ENCODE measurements at regions not wholly inside any gene's neighbourhood (a gene's known extent, or its start where the extent isn't known, plus 50 kb on each side); places are given as distances from the start of the nearest gene placed in this dataset.

DNA sequence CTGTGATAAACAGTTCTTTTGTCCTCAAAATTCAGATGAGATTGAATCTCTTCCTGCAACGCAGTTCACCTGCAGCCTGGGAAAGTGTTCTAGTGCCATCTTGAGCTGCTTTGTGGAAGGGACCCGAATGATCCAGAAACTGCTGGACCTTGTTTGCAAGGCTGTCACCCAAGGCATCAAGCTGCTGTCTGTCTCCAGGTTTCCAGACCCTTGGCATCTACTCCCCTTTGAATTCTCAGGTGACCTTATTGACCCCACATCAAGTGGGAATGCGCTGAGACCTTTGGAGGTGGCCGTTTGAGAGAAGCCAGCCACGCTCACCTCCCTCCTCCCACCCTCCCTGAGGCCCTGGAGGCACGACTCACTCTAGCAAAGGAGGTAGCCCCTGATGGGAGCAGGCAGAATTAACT is 112.5 kb downstream of the EDN3 start:
- H3K4me3 Mint-ChIP-seq (ENCODE audit: unreplicated experiment) = no peak overlapping the region
- H3K27me3 Mint-ChIP-seq (ENCODE audit: unreplicated experiment) = no peaks in the 10 kb centered on the region
- H3K4me1 Mint-ChIP-seq (ENCODE audit: unreplicated experiment) = no peaks in the 10 kb centered on the region
- H3K36me3 Mint-ChIP-seq (ENCODE audit: low read depth, unreplicated experiment) = no peaks in the 10 kb centered on the region
- H3K27ac Mint-ChIP-seq (ENCODE audit: unreplicated experiment) = no peak overlapping the region
- TF ChIP-seq, protein P1, sequence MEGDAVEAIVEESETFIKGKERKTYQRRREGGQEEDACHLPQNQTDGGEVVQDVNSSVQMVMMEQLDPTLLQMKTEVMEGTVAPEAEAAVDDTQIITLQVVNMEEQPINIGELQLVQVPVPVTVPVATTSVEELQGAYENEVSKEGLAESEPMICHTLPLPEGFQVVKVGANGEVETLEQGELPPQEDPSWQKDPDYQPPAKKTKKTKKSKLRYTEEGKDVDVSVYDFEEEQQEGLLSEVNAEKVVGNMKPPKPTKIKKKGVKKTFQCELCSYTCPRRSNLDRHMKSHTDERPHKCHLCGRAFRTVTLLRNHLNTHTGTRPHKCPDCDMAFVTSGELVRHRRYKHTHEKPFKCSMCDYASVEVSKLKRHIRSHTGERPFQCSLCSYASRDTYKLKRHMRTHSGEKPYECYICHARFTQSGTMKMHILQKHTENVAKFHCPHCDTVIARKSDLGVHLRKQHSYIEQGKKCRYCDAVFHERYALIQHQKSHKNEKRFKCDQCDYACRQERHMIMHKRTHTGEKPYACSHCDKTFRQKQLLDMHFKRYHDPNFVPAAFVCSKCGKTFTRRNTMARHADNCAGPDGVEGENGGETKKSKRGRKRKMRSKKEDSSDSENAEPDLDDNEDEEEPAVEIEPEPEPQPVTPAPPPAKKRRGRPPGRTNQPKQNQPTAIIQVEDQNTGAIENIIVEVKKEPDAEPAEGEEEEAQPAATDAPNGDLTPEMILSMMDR (IDR thresholded peaks at IDR 0.05; ENCODE audit: unreplicated experiment) = no peak
- DNase-seq (ENCODE audit: low spot score) = no peak
- no peaks in the 10 kb centered on the region for H3K9me3 Mint-ChIP-seq (ENCODE audit: unreplicated experiment)

DNA sequence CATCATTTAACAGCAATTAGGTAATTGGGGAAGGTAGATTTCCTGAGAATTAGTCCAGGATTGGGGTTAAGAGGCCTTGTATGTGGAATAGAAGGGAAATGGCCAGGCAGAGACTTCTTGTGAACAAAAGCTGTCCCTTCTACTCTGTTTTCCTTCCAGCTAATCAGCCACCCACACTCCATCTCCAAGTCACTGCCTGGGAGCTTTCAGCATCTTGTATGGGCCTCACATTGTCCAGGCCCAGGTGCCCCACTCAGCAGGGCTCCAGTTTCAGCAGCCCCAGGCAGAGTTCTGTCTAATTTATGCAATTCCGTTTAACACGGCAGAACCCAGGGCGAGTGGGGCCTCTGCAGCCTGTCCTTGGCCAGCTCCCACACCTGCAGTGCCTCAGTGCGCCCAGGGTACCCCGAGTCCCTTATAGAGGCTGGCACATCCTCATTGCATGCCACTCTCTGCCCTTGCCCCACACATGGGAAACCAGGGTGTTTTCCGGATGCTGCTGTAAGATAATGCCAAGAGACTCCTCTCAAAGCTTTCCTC is 113.0 kb downstream of the EDN3 start:
- TF ChIP-seq, protein P1 (IDR thresholded peaks at IDR 0.05; ENCODE audit: unreplicated experiment) = no peak
- no peaks in the 10 kb centered on the region for H3K4me1 Mint-ChIP-seq (ENCODE audit: unreplicated experiment)
- DNase-seq (ENCODE audit: low spot score) = no peak
- no peaks in the 10 kb centered on the region for H3K27me3 Mint-ChIP-seq (ENCODE audit: unreplicated experiment)
- H3K4me3 Mint-ChIP-seq (ENCODE audit: unreplicated experiment) = no peak overlapping the region
- H3K9me3 Mint-ChIP-seq (ENCODE audit: unreplicated experiment) = no peaks in the 10 kb centered on the region
- no peak overlapping the region for H3K27ac Mint-ChIP-seq (ENCODE audit: unreplicated experiment)
- H3K36me3 Mint-ChIP-seq (ENCODE audit: low read depth, unreplicated experiment) = no peaks in the 10 kb centered on the region

DNA sequence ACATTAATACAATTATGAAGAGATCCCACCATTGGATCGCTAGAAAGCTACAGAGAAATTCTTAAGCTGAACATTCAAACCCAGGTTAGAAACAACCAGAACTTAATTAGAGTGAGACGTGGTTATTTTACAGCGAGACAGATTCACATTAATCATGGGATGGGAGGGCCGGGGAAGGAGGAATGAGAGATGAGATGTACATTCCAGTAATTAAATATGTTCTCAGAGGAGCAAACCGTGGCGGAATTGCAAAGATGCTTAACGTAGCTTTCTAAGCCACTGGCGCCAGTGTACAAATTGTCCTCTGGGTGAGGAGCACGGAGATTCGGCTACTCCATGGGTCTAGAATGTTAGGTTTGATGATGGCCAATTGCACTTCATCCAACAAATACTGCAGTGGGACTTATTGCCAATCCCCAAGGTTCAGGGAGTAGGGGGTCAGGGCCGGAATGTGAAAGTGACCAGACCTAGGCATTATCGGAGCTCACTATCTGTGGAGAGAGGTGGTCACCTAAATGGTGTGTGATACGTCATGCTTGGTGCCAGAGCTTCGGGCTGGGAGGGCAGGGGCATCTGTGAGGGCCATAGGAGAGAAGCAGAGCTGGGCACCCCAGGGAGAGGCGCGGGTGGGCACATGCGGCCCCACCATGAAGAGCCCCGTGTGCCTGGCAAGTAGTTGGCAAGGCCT is 114.7 kb downstream of the EDN3 start:
- H3K4me1 Mint-ChIP-seq (ENCODE audit: unreplicated experiment) = no peaks in the 10 kb centered on the region
- no peaks in the 10 kb centered on the region for H3K27me3 Mint-ChIP-seq (ENCODE audit: unreplicated experiment)
- H3K36me3 Mint-ChIP-seq (ENCODE audit: low read depth, unreplicated experiment) = no peaks in the 10 kb centered on the region
- no peak overlapping the region for H3K4me3 Mint-ChIP-seq (ENCODE audit: unreplicated experiment)
- H3K27ac Mint-ChIP-seq (ENCODE audit: unreplicated experiment) = no peak overlapping the region
- no peaks in the 10 kb centered on the region for H3K9me3 Mint-ChIP-seq (ENCODE audit: unreplicated experiment)
- TF ChIP-seq, protein P1 (IDR thresholded peaks at IDR 0.05; ENCODE audit: unreplicated experiment) = no peak
- no peak for DNase-seq (ENCODE audit: low spot score)

DNA sequence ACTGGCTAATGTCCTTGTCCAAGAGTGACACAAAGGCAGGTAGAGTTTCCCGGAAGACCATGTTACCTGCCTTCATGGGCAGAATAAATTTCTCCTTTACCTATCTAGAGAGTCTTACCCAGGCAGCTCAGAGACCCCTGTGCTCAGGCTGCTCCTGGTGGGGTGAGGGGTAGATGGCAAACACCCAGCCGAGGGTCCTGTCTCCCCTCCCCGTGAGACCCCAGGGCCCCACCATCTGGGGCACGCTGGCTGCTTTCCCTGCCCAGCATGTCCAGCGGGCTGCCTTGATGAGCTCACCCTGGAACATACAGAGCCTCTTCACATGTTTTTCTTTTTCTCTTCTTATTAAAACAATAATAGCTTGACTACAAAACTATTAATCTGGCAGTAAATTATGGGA is 116.5 kb downstream of the EDN3 start:
- TF ChIP-seq, protein P1 (IDR thresholded peaks at IDR 0.05; ENCODE audit: unreplicated experiment) = no peak
- H3K36me3 Mint-ChIP-seq (ENCODE audit: low read depth, unreplicated experiment) = no peaks in the 10 kb centered on the region
- no peaks in the 10 kb centered on the region for H3K27me3 Mint-ChIP-seq (ENCODE audit: unreplicated experiment)
- H3K27ac Mint-ChIP-seq (ENCODE audit: unreplicated experiment) = no peak overlapping the region
- no peaks in the 10 kb centered on the region for H3K9me3 Mint-ChIP-seq (ENCODE audit: unreplicated experiment)
- H3K4me3 Mint-ChIP-seq (ENCODE audit: unreplicated experiment) = no peak overlapping the region
- DNase-seq (ENCODE audit: low spot score) = no peak
- H3K4me1 Mint-ChIP-seq (ENCODE audit: unreplicated experiment) = peaks cover 2% of the 10 kb centered on the region

DNA sequence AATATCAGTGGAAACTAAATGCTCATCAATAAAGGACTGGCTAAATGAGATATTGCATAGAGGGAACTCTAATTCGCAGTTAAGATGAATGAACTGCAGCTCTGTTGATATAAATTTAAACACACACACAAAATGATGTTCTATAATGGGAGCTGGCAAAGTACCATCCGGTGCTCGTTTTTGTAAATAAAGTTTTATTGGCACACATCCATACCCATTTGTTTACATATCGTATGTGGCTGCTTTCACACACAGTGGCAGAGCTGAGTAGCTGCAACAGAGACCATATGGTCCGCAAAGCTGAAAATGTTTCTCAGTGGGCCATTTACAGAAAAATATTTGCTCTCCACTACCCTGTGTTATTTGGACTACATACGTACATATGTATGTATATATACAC is 120.7 kb downstream of the EDN3 start:
- Mint-ChIP-seq H3K9me3 (ENCODE audit: unreplicated experiment) (no peaks in the 10 kb centered on the region), H3K4me3 (ENCODE audit: unreplicated experiment) (no peak overlapping the region), H3K27ac (ENCODE audit: unreplicated experiment) (no peak overlapping the region), H3K4me1 (ENCODE audit: unreplicated experiment) (peaks cover 2% of the 10 kb centered on the region), H3K36me3 (ENCODE audit: low read depth, unreplicated experiment) (no peaks in the 10 kb centered on the region), H3K27me3 (ENCODE audit: unreplicated experiment) (peaks cover under 1% of the 10 kb centered on the region)
- no peak for DNase-seq (ENCODE audit: low spot score)
- TF ChIP-seq, protein P1 (IDR thresholded peaks at IDR 0.05; ENCODE audit: unreplicated experiment) = no peak
